GM13977 (cell line): ENCODE measurements at regions not wholly inside any gene's neighbourhood (a gene's known extent, or its start where the extent isn't known, plus 50 kb on each side); places are given as distances from the start of the nearest gene placed in this dataset.

ENCODE experiments used
- DNase-seq: peaks from one replicate; pipeline ENCODE4 v3.0.0; 2012; ENCODE audit warnings: low spot score
- in situ Hi-C: fragments of 300-500 bp; cut with MboI; formaldehyde crosslinking; loops from one replicate; pipeline ENCODE4 v1.12.0; 2022; ENCODE audit warnings: low sequenced_read_pairs, low pct_unique_long_range_greater_than_20kb, mixed read lengths, inconsistent platforms; ENCODE audit not compliant: unreplicated experiment
- TF ChIP-seq, protein P1 (sequence below): IDR thresholded peaks from 2 replicates; pipeline ENCODE4 v1.5.1; 2012; ENCODE audit warnings: mild to moderate bottlenecking, control low read depth; ENCODE audit not compliant: insufficient read depth; ENCODE audit errors: extremely low read depth, missing control alignments

DNA sequence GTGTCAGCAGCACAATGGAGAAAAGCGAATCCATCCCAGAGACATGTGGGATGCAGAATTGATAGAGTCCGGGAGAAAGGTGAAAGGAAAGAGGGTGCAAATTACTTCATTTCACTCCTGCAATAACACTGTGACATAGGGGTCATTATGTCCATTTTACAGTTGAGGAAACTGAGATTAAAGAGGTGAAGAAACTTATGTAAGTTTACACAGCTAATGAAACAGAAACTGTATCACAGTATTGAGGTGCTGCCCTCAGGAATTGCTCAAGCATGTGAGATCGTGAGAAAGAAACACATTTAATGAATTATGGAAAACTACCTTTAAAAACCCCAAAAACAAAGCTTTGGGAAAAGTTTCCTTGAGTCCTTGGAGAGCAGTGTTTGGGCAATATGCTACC is 103.6 kb upstream of the PFN2 start:
- TF ChIP-seq, protein P1, sequence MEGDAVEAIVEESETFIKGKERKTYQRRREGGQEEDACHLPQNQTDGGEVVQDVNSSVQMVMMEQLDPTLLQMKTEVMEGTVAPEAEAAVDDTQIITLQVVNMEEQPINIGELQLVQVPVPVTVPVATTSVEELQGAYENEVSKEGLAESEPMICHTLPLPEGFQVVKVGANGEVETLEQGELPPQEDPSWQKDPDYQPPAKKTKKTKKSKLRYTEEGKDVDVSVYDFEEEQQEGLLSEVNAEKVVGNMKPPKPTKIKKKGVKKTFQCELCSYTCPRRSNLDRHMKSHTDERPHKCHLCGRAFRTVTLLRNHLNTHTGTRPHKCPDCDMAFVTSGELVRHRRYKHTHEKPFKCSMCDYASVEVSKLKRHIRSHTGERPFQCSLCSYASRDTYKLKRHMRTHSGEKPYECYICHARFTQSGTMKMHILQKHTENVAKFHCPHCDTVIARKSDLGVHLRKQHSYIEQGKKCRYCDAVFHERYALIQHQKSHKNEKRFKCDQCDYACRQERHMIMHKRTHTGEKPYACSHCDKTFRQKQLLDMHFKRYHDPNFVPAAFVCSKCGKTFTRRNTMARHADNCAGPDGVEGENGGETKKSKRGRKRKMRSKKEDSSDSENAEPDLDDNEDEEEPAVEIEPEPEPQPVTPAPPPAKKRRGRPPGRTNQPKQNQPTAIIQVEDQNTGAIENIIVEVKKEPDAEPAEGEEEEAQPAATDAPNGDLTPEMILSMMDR: no peak
- no peak for DNase-seq
- in situ Hi-C loops: no loop called here

DNA sequence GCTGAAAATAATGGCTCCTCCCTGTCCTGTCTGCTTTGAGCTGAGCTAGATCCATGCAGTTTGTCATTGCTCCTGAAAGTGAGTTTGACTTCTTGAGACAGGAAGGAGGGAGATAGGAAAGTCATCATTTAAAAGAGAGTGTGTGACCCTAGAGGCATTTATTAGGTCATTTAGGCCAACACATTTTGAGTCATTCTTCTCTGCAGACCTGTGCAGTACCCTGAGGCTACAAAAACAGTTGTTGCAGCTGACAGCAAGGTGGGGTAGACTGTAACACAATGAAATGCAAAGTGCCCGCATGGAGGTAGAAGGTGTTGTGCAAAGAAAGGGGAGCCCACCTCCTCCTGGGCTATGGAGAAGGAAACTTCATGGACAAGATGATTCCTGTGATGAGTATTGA is 102.8 kb upstream of the PFN2 start:
- TF ChIP-seq, protein P1: no peak
- DNase-seq: no peak
- in situ Hi-C loops: no loop called here

DNA sequence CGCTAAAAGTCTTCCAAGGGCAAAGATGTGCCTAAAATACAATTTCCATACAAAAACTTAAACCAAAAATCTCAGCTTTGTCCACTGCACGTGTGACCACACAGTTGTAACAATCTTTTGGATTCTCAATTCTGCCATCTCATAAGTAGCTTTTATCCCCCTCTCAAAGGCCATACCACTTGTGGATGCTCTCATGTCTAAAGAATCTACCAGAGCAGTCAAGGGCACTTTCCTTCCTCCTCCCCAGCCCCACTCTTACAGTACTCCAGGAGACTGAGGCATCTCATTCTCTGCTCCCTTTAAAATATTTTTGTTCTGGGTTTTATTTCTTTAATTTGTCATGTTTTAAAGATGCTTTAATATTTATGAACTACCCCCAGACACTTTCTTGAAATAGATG is 102.3 kb upstream of the PFN2 start:
- DNase-seq: no peak
- in situ Hi-C loops: no loop called here

DNA sequence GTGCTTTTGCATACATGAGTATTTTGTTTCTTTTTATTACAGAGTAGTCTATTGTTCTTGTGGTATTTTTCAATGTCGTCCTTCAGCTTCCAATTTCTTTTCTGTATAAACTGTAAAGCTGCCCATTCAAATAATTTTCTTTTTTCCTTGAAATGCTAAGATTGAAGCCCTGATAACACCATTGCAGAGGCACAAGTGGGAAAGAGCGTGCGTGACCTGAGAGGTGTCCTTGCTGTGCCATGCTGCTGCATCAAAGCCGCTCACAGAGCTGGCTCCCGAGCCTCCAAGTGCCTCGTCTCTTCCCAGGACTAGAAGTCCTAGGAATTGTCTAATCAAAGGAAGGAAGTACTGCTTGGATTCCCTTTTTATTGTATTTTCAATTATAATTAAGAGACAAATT is 101.9 kb upstream of the PFN2 start:
- no peak for DNase-seq
- TF ChIP-seq, protein P1: no peak
- in situ Hi-C loops: no loop called here

More for the DNA sequence above, 102.3 kb upstream of the PFN2 start:
- TF ChIP-seq, protein P1: no peak

DNA sequence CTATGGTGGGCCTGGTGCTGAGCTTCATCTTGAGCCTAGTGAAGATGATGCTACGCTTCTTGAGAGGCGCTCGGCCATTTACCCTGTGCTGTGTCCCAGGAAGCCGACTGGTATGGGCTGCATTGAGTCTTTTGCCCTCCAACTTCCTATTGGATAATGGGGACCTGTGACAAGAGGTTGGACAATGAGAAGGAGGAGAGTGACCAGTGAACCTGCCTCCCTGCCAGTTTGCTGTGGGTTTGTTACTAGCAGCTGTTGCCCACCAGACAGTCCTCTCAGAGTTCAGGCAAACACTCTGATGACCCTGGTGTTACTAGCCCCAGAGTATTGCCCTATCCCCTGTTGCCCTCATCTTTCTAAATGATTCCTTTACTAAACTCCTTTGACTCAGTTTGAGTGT is 99.6 kb upstream of the PFN2 start:
- DNase-seq: no peak
- in situ Hi-C loops: no loop called here
- TF ChIP-seq, protein P1: no peak

DNA sequence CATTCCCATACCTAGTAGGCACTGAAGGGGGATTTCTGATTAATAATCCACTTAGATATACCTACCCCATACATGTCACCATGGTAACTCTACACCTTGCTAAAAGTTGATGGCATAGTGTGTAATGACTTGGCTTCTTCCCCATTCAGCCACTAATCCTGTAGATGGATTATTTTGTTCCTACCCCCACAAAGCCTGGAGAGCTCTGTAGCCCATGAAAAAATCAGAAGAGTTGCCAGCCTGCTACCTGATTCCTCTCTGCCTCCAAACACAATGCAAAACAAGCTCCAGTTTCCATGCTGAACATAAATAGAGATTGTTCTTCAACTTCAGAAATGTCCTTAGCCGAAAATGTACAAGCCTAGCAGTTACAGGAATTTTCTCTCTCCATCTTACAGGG is 98.9 kb upstream of the PFN2 start:
- in situ Hi-C loops: no loop called here
- no peak for DNase-seq
- TF ChIP-seq, protein P1: no peak

DNA sequence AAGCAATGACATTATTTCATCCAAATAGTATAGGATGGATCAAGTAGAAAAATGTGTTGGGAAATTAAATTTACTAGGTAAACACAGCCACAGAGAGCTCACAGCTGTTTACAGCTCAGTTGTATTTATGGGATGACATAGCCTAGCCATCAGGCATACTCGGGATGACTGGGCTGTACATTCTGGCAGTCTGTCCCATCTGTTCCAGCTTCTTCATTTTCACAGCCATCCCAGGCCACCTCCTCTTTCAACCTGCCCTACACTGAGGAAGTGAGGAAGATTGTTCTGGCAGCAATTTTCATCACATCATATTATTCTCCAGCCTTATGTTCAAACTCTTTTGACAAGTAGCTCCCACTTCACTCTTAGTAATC is 98.4 kb upstream of the PFN2 start:
- TF ChIP-seq, protein P1: no peak
- DNase-seq: no peak

More for the DNA sequence above, 98.4 kb upstream of the PFN2 start:
- in situ Hi-C loops: no loop called here
